GM12872 (cell line): ENCODE measurements at regions not wholly inside any gene's neighbourhood (a gene's known extent, or its start where the extent isn't known, plus 50 kb on each side); places are given as distances from the start of the nearest gene placed in this dataset.

Experiments used
- CTCF ChIP-seq: IDR thresholded peaks from 3 replicates; pipeline ENCODE4 v1.5.1; 2011; ENCODE audit warnings: low read depth, mild to moderate bottlenecking, low read length, moderate library complexity; ENCODE audit not compliant: insufficient read depth

- no peak for TF ChIP-seq CTCF
Observed at GRCh38 chr2:37471994-37472393, 127.6 kb downstream of the QPCT start.

- TF ChIP-seq CTCF: no peak
Observed at GRCh38 chr2:37472959-37473358, 128.5 kb downstream of the QPCT start.

- TF ChIP-seq CTCF: no peak
Observed at GRCh38 chr2:37476411-37476810, 132.0 kb downstream of the QPCT start.

GRCh38 chr2:37477921-37478320, 133.5 kb downstream of the QPCT start:
- no peak for TF ChIP-seq CTCF

GRCh38 chr2:37481244-37481643, 136.8 kb downstream of the QPCT start:
- no peak for TF ChIP-seq CTCF

GRCh38 chr2:37489041-37489456, 144.6 kb downstream of the QPCT start:
- TF ChIP-seq CTCF: no peak

- no peak for TF ChIP-seq CTCF
Observed at GRCh38 chr2:37489536-37489935, 145.1 kb downstream of the QPCT start.

GRCh38 chr2:37493425-37493824, 149.0 kb downstream of the QPCT start:
- no peak for TF ChIP-seq CTCF
